GM12878 (cell line): ENCODE measurements at regions not wholly inside any gene's neighbourhood (a gene's known extent, or its start where the extent isn't known, plus 50 kb on each side); places are given as distances from the start of the nearest gene placed in this dataset.

Experiments used
- ATAC-seq: fragments of 200-7000 bp; cut with Tn5 transposase; 3 replicates; pipeline ENCODE4 v1.9.1; 2020; ENCODE audit warnings: mild to moderate bottlenecking, moderate library complexity
- BruUV-seq: library from RNA; stranded (reverse); fragments of 400-500 nt; replicated peaks from 2 replicates; lab custom pipeline; 2021; lab: Mats Ljungman, UMichigan
- CTCF ChIA-PET: fragments of 300-600 bp; sonication (Branson Sonifier 250); formaldehyde crosslinking; extraction: SDS; loops from one replicate; lab custom pipeline; 2021; ENCODE audit warnings: inconsistent platforms; lab: Yijun Ruan, JAX
- POLR2A ChIA-PET: fragments of 350-600 bp; formaldehyde crosslinking; extraction: SDS; loops from one replicate; lab custom pipeline; 2021; ENCODE audit warnings: inconsistent platforms; lab: Charles Lee
- RAD21 ChIA-PET: fragments of 300-600 bp; sonication (Branson Sonifier 250); formaldehyde crosslinking; loops from one replicate; lab custom pipeline; 2023; ENCODE audit warnings: antibody characterized with exemption; ENCODE audit not compliant: unreplicated experiment; lab: Charles Lee
- SMC1A ChIA-PET: fragments of 300-600 bp; sonication (Branson Sonifier 250); formaldehyde crosslinking; loops from one replicate; lab custom pipeline; 2023; ENCODE audit not compliant: unreplicated experiment, uncharacterized antibody; lab: Charles Lee
- DNase-seq: peaks from one replicate; pipeline ENCODE4 v3.0.0-alpha.2; 2011; ENCODE audit warnings: low read depth, low spot score
- FAIRE-seq: peaks from 3 replicates; lab custom pipeline; 2011; peaks lifted over from hg19 to GRCh38; lab: Jason Lieb, UNC
- H2AFZ ChIP-seq: 2 replicates; pipeline ENCODE4 v1.6.0; 2011; ENCODE audit warnings: low read depth, low read length, control low read depth; ENCODE audit not compliant: control insufficient read depth
- H3K27ac ChIP-seq: 2 replicates; pipeline ENCODE4 v1.5.1; 2011; ENCODE audit warnings: control low read depth; ENCODE audit not compliant: control insufficient read depth, insufficient read depth
- H3K27me3 ChIP-seq, 2 experiments: replicated peaks in 1 of 2; 2 replicates each; pipeline versions ENCODE4 v1.6.0 to v1.6.1; 2011; ENCODE audit warnings: low read length in 1 of 2; ENCODE audit not compliant: control insufficient read depth in 2 of 2, insufficient read depth in 2 of 2
- H3K36me3 ChIP-seq, 2 experiments: 2 replicates each; pipeline ENCODE4 v1.5.1; 2011; ENCODE audit warnings: low read length in 1 of 2; ENCODE audit not compliant: control insufficient read depth in 2 of 2, insufficient read depth in 2 of 2
- H3K4me1 ChIP-seq: 2 replicates; pipeline ENCODE4 v1.6.1; 2011; ENCODE audit warnings: mild to moderate bottlenecking, low read length, moderate library complexity, mixed read lengths; ENCODE audit not compliant: control insufficient read depth, insufficient read depth
- H3K4me2 ChIP-seq: 2 replicates; pipeline ENCODE4 v1.6.0; 2011; ENCODE audit warnings: control low read depth; ENCODE audit not compliant: control insufficient read depth, insufficient read depth
- H3K4me3 ChIP-seq: fragments of 200-600 bp; sonication (generic); 2 replicates; pipeline ENCODE4 v1.5.1; 2016
- H3K79me2 ChIP-seq: 2 replicates; pipeline ENCODE4 v1.6.0; 2011; ENCODE audit warnings: low read length; ENCODE audit not compliant: control insufficient read depth, insufficient read depth
- H3K9ac ChIP-seq: 2 replicates; pipeline ENCODE4 v1.8.0; 2011; ENCODE audit warnings: low read length, control low read depth, mixed read lengths; ENCODE audit not compliant: control insufficient read depth, insufficient read depth
- H3K9me3 ChIP-seq: replicated peaks from 3 replicates; pipeline ENCODE4 v1.5.1; 2011; ENCODE audit warnings: mild to moderate bottlenecking, low read length; ENCODE audit not compliant: control insufficient read depth, insufficient read depth
- H4K20me1 ChIP-seq: 2 replicates; pipeline ENCODE4 v1.6.0; 2011; ENCODE audit not compliant: control insufficient read depth, insufficient read depth
- CHD1 ChIP-seq: IDR thresholded peaks from 2 replicates; pipeline ENCODE4 v1.6.1; 2012; ENCODE audit warnings: low read depth, low read length, improper control_type of control experiment
- E4F1 ChIP-seq: fragments of 450-650 bp; IDR thresholded peaks from 2 replicates; pipeline ENCODE4 v1.6.1; 2018; ENCODE audit warnings: borderline replicate concordance, mild to moderate bottlenecking; ENCODE audit not compliant: partially characterized antibody
- HDAC2 ChIP-seq: fragments of 200-600 bp; sonication (generic); IDR thresholded peaks from 2 replicates; pipeline ENCODE4 v1.6.1; 2017
- MTA2 ChIP-seq: fragments of 450-650 bp; IDR thresholded peaks from 2 replicates; pipeline ENCODE4 v1.6.1; 2016; ENCODE audit warnings: low read depth, mild to moderate bottlenecking, moderate library complexity
- NRF1 ChIP-seq: conservative IDR thresholded peaks from 2 replicates; pipeline ENCODE4 v1.6.1; 2011; ENCODE audit warnings: mild to moderate bottlenecking, low read depth, low read length, improper control_type of control experiment
- PAX5 ChIP-seq: IDR thresholded peaks from 2 replicates; pipeline ENCODE4 v1.6.1; 2011; ENCODE audit warnings: low read depth, low read length, borderline replicate concordance
- RAD51 ChIP-seq: fragments of 450-650 bp; IDR thresholded peaks from 2 replicates; pipeline ENCODE4 v1.6.1; 2016; ENCODE audit warnings: moderate library complexity, mild to moderate bottlenecking, inconsistent platforms
- RUNX3 ChIP-seq: IDR thresholded peaks from 2 replicates; pipeline ENCODE4 v1.6.1; 2012; ENCODE audit warnings: low read length, inconsistent platforms
- SMAD1 ChIP-seq: fragments of 450-650 bp; IDR thresholded peaks from 2 replicates; pipeline ENCODE4 v1.6.1; 2018; ENCODE audit warnings: mild to moderate bottlenecking, low read depth; ENCODE audit not compliant: partially characterized antibody
- ZNF274 ChIP-seq: IDR thresholded peaks from one replicate; pipeline ENCODE4 v1.8.0; 2011; ENCODE audit not compliant: insufficient read length, insufficient read depth
- WGBS: methylation state at CpG from one replicate; pipeline ENCODE4 v1.1.6; 2016; ENCODE audit warnings: low lambda C conversion rate; ENCODE audit not compliant: insufficient replicate concordance, insufficient coverage; ENCODE audit errors: missing lambda C conversion rate; 5-methylcytosine and 5-hydroxymethylcytosine counted together
- in situ Hi-C: fragments of 300-500 bp; cut with MboI; formaldehyde crosslinking; loops from 9 replicates; pipeline ENCODE4 v1.14.3; 2018; ENCODE audit warnings: mixed read lengths
- intact Hi-C: fragments of 100-400 bp; cut with micrococcal nuclease; formaldehyde crosslinking; loops from one replicate; pipeline ENCODE4 v1.14.2; 2022; ENCODE audit not compliant: unreplicated experiment
- TF ChIP-seq, protein P1 (sequence below): fragments of 450-650 bp; IDR thresholded peaks from 2 replicates; pipeline ENCODE4 v1.6.1; 2017; ENCODE audit warnings: mild to moderate bottlenecking, moderate library complexity
- TF ChIP-seq, protein P2 (sequence below): fragments of 450-650 bp; IDR thresholded peaks from 2 replicates; pipeline ENCODE4 v1.6.1; 2016; ENCODE audit warnings: mild to moderate bottlenecking
- TF ChIP-seq, protein P3 (sequence below): IDR thresholded peaks from 2 replicates; pipeline ENCODE4 v1.6.1; 2012; ENCODE audit warnings: improper control_type of control experiment, low read depth, low read length; ENCODE audit not compliant: insufficient replicate concordance

GRCh38 chr4:32106767-32107166, 1386.6 kb downstream of the PCDH7 start:
- Histone ChIP-seq H3K4me1 (no peaks in the 10 kb centered on the region), H4K20me1 (no peaks in the 10 kb centered on the region), H3K27me3 (no peaks in the 10 kb centered on the region), H2AFZ (no peak overlapping the region), H3K4me3 (no peak overlapping the region), H3K79me2 (no peaks in the 10 kb centered on the region), H3K9ac (no peak overlapping the region), H3K36me3 (no peaks in the 10 kb centered on the region), H3K4me2 (no peak overlapping the region), H3K27ac (no peak overlapping the region), H3K9me3 (no peaks in the 10 kb centered on the region)
- no peak for DNase-seq
- RAD21 ChIA-PET = no interaction called here
- 24% methylated on average over 3 of the region's 3 CpGs for WGBS
- no peak for FAIRE-seq
- BruUV-seq = no TSS peak
- intact Hi-C loops (no loop called here), in situ Hi-C loops (no loop called here)
- POLR2A ChIA-PET = no interaction called here
- CTCF ChIA-PET = no interaction called here
- ATAC-seq = no peak
- SMC1A ChIA-PET = no interaction called here
- TF ChIP-seq E4F1 (no peak), MTA2 (no peak), PAX5 (no peak), RAD51 (no peak), CHD1 (no peak), ZNF274 (no peak), RUNX3 (no peak), HDAC2 (no peak), SMAD1 (no peak), NRF1 (no peak)
- TF ChIP-seq, protein P1, sequence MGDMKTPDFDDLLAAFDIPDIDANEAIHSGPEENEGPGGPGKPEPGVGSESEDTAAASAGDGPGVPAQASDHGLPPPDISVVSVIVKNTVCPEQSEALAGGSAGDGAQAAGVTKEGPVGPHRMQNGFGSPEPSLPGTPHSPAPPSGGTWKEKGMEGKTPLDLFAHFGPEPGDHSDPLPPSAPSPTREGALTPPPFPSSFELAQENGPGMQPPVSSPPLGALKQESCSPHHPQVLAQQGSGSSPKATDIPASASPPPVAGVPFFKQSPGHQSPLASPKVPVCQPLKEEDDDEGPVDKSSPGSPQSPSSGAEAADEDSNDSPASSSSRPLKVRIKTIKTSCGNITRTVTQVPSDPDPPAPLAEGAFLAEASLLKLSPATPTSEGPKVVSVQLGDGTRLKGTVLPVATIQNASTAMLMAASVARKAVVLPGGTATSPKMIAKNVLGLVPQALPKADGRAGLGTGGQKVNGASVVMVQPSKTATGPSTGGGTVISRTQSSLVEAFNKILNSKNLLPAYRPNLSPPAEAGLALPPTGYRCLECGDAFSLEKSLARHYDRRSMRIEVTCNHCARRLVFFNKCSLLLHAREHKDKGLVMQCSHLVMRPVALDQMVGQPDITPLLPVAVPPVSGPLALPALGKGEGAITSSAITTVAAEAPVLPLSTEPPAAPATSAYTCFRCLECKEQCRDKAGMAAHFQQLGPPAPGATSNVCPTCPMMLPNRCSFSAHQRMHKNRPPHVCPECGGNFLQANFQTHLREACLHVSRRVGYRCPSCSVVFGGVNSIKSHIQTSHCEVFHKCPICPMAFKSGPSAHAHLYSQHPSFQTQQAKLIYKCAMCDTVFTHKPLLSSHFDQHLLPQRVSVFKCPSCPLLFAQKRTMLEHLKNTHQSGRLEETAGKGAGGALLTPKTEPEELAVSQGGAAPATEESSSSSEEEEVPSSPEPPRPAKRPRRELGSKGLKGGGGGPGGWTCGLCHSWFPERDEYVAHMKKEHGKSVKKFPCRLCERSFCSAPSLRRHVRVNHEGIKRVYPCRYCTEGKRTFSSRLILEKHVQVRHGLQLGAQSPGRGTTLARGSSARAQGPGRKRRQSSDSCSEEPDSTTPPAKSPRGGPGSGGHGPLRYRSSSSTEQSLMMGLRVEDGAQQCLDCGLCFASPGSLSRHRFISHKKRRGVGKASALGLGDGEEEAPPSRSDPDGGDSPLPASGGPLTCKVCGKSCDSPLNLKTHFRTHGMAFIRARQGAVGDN = no peak
- TF ChIP-seq, protein P2, sequence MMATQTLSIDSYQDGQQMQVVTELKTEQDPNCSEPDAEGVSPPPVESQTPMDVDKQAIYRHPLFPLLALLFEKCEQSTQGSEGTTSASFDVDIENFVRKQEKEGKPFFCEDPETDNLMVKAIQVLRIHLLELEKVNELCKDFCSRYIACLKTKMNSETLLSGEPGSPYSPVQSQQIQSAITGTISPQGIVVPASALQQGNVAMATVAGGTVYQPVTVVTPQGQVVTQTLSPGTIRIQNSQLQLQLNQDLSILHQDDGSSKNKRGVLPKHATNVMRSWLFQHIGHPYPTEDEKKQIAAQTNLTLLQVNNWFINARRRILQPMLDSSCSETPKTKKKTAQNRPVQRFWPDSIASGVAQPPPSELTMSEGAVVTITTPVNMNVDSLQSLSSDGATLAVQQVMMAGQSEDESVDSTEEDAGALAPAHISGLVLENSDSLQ = no peak
- TF ChIP-seq, protein P3, sequence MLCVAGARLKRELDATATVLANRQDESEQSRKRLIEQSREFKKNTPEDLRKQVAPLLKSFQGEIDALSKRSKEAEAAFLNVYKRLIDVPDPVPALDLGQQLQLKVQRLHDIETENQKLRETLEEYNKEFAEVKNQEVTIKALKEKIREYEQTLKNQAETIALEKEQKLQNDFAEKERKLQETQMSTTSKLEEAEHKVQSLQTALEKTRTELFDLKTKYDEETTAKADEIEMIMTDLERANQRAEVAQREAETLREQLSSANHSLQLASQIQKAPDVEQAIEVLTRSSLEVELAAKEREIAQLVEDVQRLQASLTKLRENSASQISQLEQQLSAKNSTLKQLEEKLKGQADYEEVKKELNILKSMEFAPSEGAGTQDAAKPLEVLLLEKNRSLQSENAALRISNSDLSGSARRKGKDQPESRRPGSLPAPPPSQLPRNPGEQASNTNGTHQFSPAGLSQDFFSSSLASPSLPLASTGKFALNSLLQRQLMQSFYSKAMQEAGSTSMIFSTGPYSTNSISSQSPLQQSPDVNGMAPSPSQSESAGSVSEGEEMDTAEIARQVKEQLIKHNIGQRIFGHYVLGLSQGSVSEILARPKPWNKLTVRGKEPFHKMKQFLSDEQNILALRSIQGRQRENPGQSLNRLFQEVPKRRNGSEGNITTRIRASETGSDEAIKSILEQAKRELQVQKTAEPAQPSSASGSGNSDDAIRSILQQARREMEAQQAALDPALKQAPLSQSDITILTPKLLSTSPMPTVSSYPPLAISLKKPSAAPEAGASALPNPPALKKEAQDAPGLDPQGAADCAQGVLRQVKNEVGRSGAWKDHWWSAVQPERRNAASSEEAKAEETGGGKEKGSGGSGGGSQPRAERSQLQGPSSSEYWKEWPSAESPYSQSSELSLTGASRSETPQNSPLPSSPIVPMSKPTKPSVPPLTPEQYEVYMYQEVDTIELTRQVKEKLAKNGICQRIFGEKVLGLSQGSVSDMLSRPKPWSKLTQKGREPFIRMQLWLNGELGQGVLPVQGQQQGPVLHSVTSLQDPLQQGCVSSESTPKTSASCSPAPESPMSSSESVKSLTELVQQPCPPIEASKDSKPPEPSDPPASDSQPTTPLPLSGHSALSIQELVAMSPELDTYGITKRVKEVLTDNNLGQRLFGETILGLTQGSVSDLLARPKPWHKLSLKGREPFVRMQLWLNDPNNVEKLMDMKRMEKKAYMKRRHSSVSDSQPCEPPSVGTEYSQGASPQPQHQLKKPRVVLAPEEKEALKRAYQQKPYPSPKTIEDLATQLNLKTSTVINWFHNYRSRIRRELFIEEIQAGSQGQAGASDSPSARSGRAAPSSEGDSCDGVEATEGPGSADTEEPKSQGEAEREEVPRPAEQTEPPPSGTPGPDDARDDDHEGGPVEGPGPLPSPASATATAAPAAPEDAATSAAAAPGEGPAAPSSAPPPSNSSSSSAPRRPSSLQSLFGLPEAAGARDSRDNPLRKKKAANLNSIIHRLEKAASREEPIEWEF = no peak
